GM23338 (cell line): ENCODE measurements at regions not wholly inside any gene's neighbourhood (a gene's known extent, or its start where the extent isn't known, plus 50 kb on each side); places are given as distances from the start of the nearest gene placed in this dataset.
A peak's percentile ranks its signal among the peaks of the same experiment; 100 is the strongest.

Source experiments
- ATAC-seq: fragments of 200-7000 bp; cut with Tn5 transposase; 3 replicates; pipeline ENCODE4 v1.9.1; 2020
- DNase-seq: peaks from one replicate; pipeline ENCODE4 v3.0.0-alpha.2; 2015; ENCODE audit warnings: low spot score
- H2AFZ ChIP-seq: fragments of 200-600 bp; sonication (generic); 2 replicates; pipeline ENCODE4 v1.8.0; 2016; ENCODE audit warnings: antibody characterized with exemption, mild to moderate bottlenecking, moderate library complexity
- H3F3A ChIP-seq: fragments of 200-600 bp; sonication (generic); replicated peaks from 2 replicates; pipeline ENCODE4 v1.8.0; 2017; ENCODE audit warnings: antibody characterized with exemption, mixed run types, low read depth
- H3K27ac ChIP-seq: fragments of 200-600 bp; sonication (generic); 2 replicates; pipeline ENCODE4 v1.6.1; 2016; ENCODE audit warnings: low read depth
- H3K27me3 ChIP-seq: fragments of 200-600 bp; sonication (generic); 2 replicates; pipeline ENCODE4 v1.8.0; 2016; ENCODE audit warnings: mild to moderate bottlenecking, mixed run types, moderate library complexity; ENCODE audit not compliant: insufficient read depth
- H3K36me3 ChIP-seq: fragments of 200-600 bp; sonication (generic); 2 replicates; pipeline ENCODE4 v1.8.0; 2016; ENCODE audit warnings: mild to moderate bottlenecking; ENCODE audit not compliant: insufficient read depth
- H3K4me1 ChIP-seq: fragments of 200-600 bp; sonication (generic); 2 replicates; pipeline ENCODE4 v1.8.0; 2016; ENCODE audit warnings: mild to moderate bottlenecking, moderate library complexity; ENCODE audit not compliant: insufficient read depth
- H3K4me2 ChIP-seq: fragments of 200-600 bp; sonication (generic); 2 replicates; pipeline ENCODE4 v1.7.1; 2017; ENCODE audit warnings: mixed run types
- H3K4me3 ChIP-seq: fragments of 200-600 bp; sonication (generic); 2 replicates; pipeline ENCODE4 v1.6.1; 2016; ENCODE audit warnings: mixed run types
- H3K79me2 ChIP-seq: fragments of 200-600 bp; sonication (generic); replicated peaks from 2 replicates; pipeline ENCODE4 v1.8.0; 2017; ENCODE audit warnings: mild to moderate bottlenecking; ENCODE audit not compliant: insufficient read depth
- H3K9me2 ChIP-seq: fragments of 200-600 bp; sonication (generic); 2 replicates; pipeline ENCODE4 v1.8.0; 2017; ENCODE audit not compliant: insufficient read depth
- H4K20me1 ChIP-seq: fragments of 200-600 bp; sonication (generic); replicated peaks from 2 replicates; pipeline ENCODE4 v1.8.0; 2017; ENCODE audit warnings: mild to moderate bottlenecking; ENCODE audit not compliant: insufficient read depth
- H3K27ac Mint-ChIP-seq: 2 replicates; pipeline ENCODE4 v1.8.0; 2020; ENCODE audit warnings: inconsistent platforms, mild to moderate bottlenecking, moderate library complexity, mixed read lengths
- H3K27me3 Mint-ChIP-seq: 3 replicates; pipeline ENCODE4 v1.8.0; 2022; ENCODE audit warnings: low read depth, mild to moderate bottlenecking, moderate library complexity, mixed read lengths, inconsistent platforms; ENCODE audit not compliant: insufficient read depth, poor library complexity
- H3K36me3 Mint-ChIP-seq: 3 replicates; pipeline ENCODE4 v1.8.0; 2021; ENCODE audit warnings: low read depth, mild to moderate bottlenecking, inconsistent platforms, moderate library complexity, mixed read lengths
- H3K4me1 Mint-ChIP-seq: 3 replicates; pipeline ENCODE4 v1.8.0; 2020; ENCODE audit warnings: mild to moderate bottlenecking, inconsistent platforms, mixed read lengths
- H3K4me3 Mint-ChIP-seq: 3 replicates; pipeline ENCODE4 v1.8.0; 2021; ENCODE audit warnings: moderate library complexity, mild to moderate bottlenecking, inconsistent platforms, mixed read lengths
- H3K9me3 Mint-ChIP-seq: 3 replicates; pipeline ENCODE4 v1.8.0; 2020; ENCODE audit warnings: moderate library complexity, mild to moderate bottlenecking, inconsistent platforms, mixed read lengths
- CREB1 ChIP-seq: fragments of 250-450 bp; sonication (Bioruptor Pico); IDR thresholded peaks from 2 replicates; pipeline ENCODE4 v1.5.0; 2020; ENCODE audit warnings: low read depth, mild to moderate bottlenecking, moderate library complexity
- CTCF ChIP-seq, 2 experiments: fragments of 200-600 bp in 1 of 2; sonication (generic) in 1 of 2; conservative IDR thresholded peaks; 2 replicates each; pipeline versions ENCODE4 v1.5.1 to v1.6.1; 2016 to 2017; ENCODE audit warnings: antibody characterized with exemption in 2 of 2, low read depth in 2 of 2, mild to moderate bottlenecking in 2 of 2, moderate library complexity in 1 of 2
- ETS1 ChIP-seq: IDR thresholded peaks from 2 replicates; pipeline ENCODE4 v1.6.1; 2016; ENCODE audit warnings: antibody characterized with exemption
- EZH2 ChIP-seq: fragments of 200-600 bp; sonication (generic); IDR thresholded peaks from one replicate; pipeline ENCODE4 v1.8.0; 2017; ENCODE audit warnings: antibody characterized with exemption, mild to moderate bottlenecking, low read depth; ENCODE audit not compliant: unreplicated experiment
- EZH2phosphoT487 ChIP-seq: fragments of 200-600 bp; sonication (generic); IDR thresholded peaks from one replicate; pipeline ENCODE4 v1.8.1; 2018; ENCODE audit warnings: antibody characterized with exemption; ENCODE audit not compliant: unreplicated experiment
- JUNB ChIP-seq: IDR thresholded peaks from one replicate; pipeline ENCODE4 v1.6.1; 2016; ENCODE audit warnings: antibody characterized with exemption; ENCODE audit not compliant: unreplicated experiment
- NANOG ChIP-seq: IDR thresholded peaks from 2 replicates; pipeline ENCODE4 v1.6.1; 2016; ENCODE audit warnings: antibody characterized with exemption, borderline replicate concordance
- POLR2AphosphoS5 ChIP-seq: IDR thresholded peaks from 2 replicates; pipeline ENCODE4 v1.6.1; 2016; ENCODE audit warnings: antibody characterized with exemption, low read depth
- REST ChIP-seq: IDR thresholded peaks from one replicate; pipeline ENCODE4 v1.6.1; 2018; ENCODE audit warnings: antibody characterized with exemption; ENCODE audit not compliant: unreplicated experiment
- STAT1 ChIP-seq: IDR thresholded peaks from one replicate; pipeline ENCODE4 v1.6.1; 2016; ENCODE audit warnings: antibody characterized with exemption; ENCODE audit not compliant: unreplicated experiment
- ZNF114 ChIP-seq: fragments of 250-450 bp; sonication (Bioruptor Pico); IDR thresholded peaks from 2 replicates; pipeline ENCODE4 v1.5.0; 2020; ENCODE audit warnings: mild to moderate bottlenecking, moderate library complexity
- ZNF331 ChIP-seq: fragments of 250-450 bp; sonication (Bioruptor Pico); IDR thresholded peaks from 2 replicates; pipeline ENCODE4 v1.5.0; 2020; ENCODE audit warnings: low read depth, mild to moderate bottlenecking, moderate library complexity
- ZNF462 ChIP-seq: fragments of 250-450 bp; sonication (Bioruptor Pico); IDR thresholded peaks from 2 replicates; pipeline ENCODE4 v1.5.0; 2020; ENCODE audit warnings: mild to moderate bottlenecking, moderate library complexity

DNA sequence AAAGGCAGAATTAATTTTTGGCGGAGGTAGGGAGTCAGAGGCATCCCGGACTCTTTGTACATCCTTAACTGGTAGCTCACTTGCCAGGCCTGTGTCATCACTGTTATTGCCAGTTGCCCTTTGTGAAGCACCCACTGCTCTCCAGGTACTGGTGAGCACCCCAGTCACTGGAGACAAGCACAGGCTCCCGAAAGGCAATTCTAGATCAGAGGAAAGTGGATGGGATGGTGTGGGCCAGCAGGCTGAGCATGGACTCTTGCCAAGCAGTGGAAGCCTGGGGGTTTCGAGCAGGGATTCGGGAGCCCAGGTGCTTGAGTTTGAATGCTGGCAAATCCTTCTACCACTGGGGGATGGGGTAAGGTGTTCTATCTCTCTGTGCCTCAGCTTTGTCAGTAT lies 551.1 kb downstream of the MATN1 start:
- Histone ChIP-seq H3K4me2 (no peak overlapping the region), H3K27me3 (no peaks in the 10 kb centered on the region), H3K27ac (no peak overlapping the region), H3K79me2 (no peaks in the 10 kb centered on the region), H4K20me1 (no peaks in the 10 kb centered on the region), H3F3A (no peaks in the 10 kb centered on the region), H3K4me1 (no peaks in the 10 kb centered on the region), H3K4me3 (no peak overlapping the region), H3K9me2 (no peaks in the 10 kb centered on the region), H3K36me3 (no peaks in the 10 kb centered on the region), H2AFZ (peak overlapping the region; percentile 18; the same call in 1 of the 2 replicates)
- H3K9me3 Mint-ChIP-seq, result no peaks in the 10 kb centered on the region
- H3K27ac Mint-ChIP-seq, result no peak overlapping the region
- peaks cover 4% of the 10 kb centered on the region; the same call in 2 of the 3 replicates for H3K4me1 Mint-ChIP-seq
- TF ChIP-seq STAT1 (no peak), ZNF331 (no peak), EZH2 (no peak), CREB1 (no peak), NANOG (no peak), EZH2phosphoT487 (no peak), ZNF114 (CRISPR knock-in tag) (no peak), REST (no peak), CTCF (conservative IDR thresholded peaks at IDR 0.05; ENCODE audit: low read depth in 2 of 2) (no peak), JUNB (no peak), POLR2AphosphoS5 (no peak), ETS1 (no peak), ZNF462 (no peak)
- no peaks in the 10 kb centered on the region for H3K27me3 Mint-ChIP-seq
- H3K4me3 Mint-ChIP-seq, result no peak overlapping the region
- H3K36me3 Mint-ChIP-seq, result no peaks in the 10 kb centered on the region
- DNase-seq (no peak), ATAC-seq (no peak)
